ENCODE measurements at regions not wholly inside any gene's neighbourhood (a gene's known extent, or its start where the extent isn't known, plus 50 kb on each side); places are given as distances from the start of the nearest gene placed in this dataset.

GRCh38 chr4:35252071-35252470 is 992.2 kb downstream of the ARAP2 start (continued):
- TF ChIP-seq EZH2 (IDR thresholded peaks at IDR 0.05), result no peak
- TF ChIP-seq FOSL1 (IDR thresholded peaks at IDR 0.05; ENCODE audit: low read depth), result no peak
- TF ChIP-seq, protein P1, sequence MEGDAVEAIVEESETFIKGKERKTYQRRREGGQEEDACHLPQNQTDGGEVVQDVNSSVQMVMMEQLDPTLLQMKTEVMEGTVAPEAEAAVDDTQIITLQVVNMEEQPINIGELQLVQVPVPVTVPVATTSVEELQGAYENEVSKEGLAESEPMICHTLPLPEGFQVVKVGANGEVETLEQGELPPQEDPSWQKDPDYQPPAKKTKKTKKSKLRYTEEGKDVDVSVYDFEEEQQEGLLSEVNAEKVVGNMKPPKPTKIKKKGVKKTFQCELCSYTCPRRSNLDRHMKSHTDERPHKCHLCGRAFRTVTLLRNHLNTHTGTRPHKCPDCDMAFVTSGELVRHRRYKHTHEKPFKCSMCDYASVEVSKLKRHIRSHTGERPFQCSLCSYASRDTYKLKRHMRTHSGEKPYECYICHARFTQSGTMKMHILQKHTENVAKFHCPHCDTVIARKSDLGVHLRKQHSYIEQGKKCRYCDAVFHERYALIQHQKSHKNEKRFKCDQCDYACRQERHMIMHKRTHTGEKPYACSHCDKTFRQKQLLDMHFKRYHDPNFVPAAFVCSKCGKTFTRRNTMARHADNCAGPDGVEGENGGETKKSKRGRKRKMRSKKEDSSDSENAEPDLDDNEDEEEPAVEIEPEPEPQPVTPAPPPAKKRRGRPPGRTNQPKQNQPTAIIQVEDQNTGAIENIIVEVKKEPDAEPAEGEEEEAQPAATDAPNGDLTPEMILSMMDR (IDR thresholded peaks at IDR 0.05 in 2 of 3, conservative IDR thresholded peaks at IDR 0.05 in 1 of 3; ENCODE audit: borderline replicate concordance in 1 of 3, insufficient read depth in 1 of 3, low read depth in 2 of 3, low read length in 2 of 3), result no peak

- intact Hi-C loops (cut with micrococcal nuclease), result no loop called here
- Histone ChIP-seq H3K9me2 (ENCODE audit: insufficient read depth) (no peaks in the 10 kb centered on the region), H3K4me1 (ENCODE audit: control insufficient read depth in 1 of 2, insufficient read depth in 2 of 2, low read length in 2 of 2) (peaks cover 0 to 7% of the 10 kb centered on the region in 2 experiments; a peak in 1 of 4 replicates), H3K27ac (ENCODE audit: low read depth, low read length) (no peak overlapping the region), H3K9ac (ENCODE audit: low read length) (no peak overlapping the region), H3K9me3 (ENCODE audit: control insufficient read depth in 1 of 2, insufficient read depth in 1 of 2, low read depth in 1 of 2, low read length in 2 of 2) (no peaks in the 10 kb centered on the region), H3K4me2 (ENCODE audit: low read length) (peak overlapping the region; percentile 34; the same call in 1 of the 2 replicates), H2AFZ (ENCODE audit: low read depth, low read length, poor library complexity, severe bottlenecking) (peak overlapping the region; percentile 5), H3K4me3 (replicated peaks in 1 of 2; ENCODE audit: low read depth in 1 of 2, low read length in 2 of 2) (no peak overlapping the region), H3K27me3 (ENCODE audit: insufficient read depth, low read length) (no peaks in the 10 kb centered on the region), H3K36me3 (ENCODE audit: control insufficient read depth in 1 of 2, insufficient read depth in 2 of 2, low read length in 2 of 2) (no peaks in the 10 kb centered on the region), H4K20me1 (ENCODE audit: insufficient read depth) (no peaks in the 10 kb centered on the region), H3K79me2 (ENCODE audit: insufficient read depth, low read length) (no peaks in the 10 kb centered on the region)
- no TSS peak for BruUV-seq (replicated peaks)
- DNase-seq (ENCODE audit: low read depth, low spot score), result peak; percentile 16
- ChIA-PET RAD21 (ENCODE audit: low non-redundant PET in 1 of 2, low total read pairs in 2 of 2, uncharacterized antibody in 2 of 2, unreplicated experiment in 2 of 2) (no interaction called here), CTCF (no interaction called here), POLR2A (no interaction called here)
- TF ChIP-seq CBX3 (IDR thresholded peaks at IDR 0.05; ENCODE audit: low read depth), result no peak
- no peak for TF ChIP-seq ZNF274 (IDR thresholded peaks at IDR 0.05; ENCODE audit: low read depth, low read length)
- no peak for TF ChIP-seq EZH2phosphoT487 (IDR thresholded peaks at IDR 0.05; ENCODE audit: borderline replicate concordance)
- TF ChIP-seq, protein P2, sequence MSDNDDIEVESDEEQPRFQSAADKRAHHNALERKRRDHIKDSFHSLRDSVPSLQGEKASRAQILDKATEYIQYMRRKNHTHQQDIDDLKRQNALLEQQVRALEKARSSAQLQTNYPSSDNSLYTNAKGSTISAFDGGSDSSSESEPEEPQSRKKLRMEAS (IDR thresholded peaks at IDR 0.05), result no peak
- TF ChIP-seq SIN3A (IDR thresholded peaks at IDR 0.05; ENCODE audit: low read depth), result no peak
- TF ChIP-seq, protein P3, sequence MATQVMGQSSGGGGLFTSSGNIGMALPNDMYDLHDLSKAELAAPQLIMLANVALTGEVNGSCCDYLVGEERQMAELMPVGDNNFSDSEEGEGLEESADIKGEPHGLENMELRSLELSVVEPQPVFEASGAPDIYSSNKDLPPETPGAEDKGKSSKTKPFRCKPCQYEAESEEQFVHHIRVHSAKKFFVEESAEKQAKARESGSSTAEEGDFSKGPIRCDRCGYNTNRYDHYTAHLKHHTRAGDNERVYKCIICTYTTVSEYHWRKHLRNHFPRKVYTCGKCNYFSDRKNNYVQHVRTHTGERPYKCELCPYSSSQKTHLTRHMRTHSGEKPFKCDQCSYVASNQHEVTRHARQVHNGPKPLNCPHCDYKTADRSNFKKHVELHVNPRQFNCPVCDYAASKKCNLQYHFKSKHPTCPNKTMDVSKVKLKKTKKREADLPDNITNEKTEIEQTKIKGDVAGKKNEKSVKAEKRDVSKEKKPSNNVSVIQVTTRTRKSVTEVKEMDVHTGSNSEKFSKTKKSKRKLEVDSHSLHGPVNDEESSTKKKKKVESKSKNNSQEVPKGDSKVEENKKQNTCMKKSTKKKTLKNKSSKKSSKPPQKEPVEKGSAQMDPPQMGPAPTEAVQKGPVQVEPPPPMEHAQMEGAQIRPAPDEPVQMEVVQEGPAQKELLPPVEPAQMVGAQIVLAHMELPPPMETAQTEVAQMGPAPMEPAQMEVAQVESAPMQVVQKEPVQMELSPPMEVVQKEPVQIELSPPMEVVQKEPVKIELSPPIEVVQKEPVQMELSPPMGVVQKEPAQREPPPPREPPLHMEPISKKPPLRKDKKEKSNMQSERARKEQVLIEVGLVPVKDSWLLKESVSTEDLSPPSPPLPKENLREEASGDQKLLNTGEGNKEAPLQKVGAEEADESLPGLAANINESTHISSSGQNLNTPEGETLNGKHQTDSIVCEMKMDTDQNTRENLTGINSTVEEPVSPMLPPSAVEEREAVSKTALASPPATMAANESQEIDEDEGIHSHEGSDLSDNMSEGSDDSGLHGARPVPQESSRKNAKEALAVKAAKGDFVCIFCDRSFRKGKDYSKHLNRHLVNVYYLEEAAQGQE (IDR thresholded peaks at IDR 0.05; ENCODE audit: low read depth), result no peak
- no peak for TF ChIP-seq ATF3 (IDR thresholded peaks at IDR 0.05)
- TF ChIP-seq SRF (IDR thresholded peaks at IDR 0.05; ENCODE audit: low read depth), result no peak
- no peak for TF ChIP-seq ZFX (IDR thresholded peaks at IDR 0.05)
- TF ChIP-seq POLR2A (IDR thresholded peaks at IDR 0.05; ENCODE audit: borderline replicate concordance, extremely low read depth, insufficient read depth, insufficient read length), result no peak
- TF ChIP-seq SP1 (IDR thresholded peaks at IDR 0.05; ENCODE audit: low read depth), result no peak
- TF ChIP-seq ELF1 (IDR thresholded peaks at IDR 0.05; ENCODE audit: borderline replicate concordance, low read depth), result no peak
- no peak for TF ChIP-seq EZH2 (IDR thresholded peaks at IDR 0.05)
- no peak for TF ChIP-seq CEBPB (IDR thresholded peaks at IDR 0.05; ENCODE audit: low read depth)
- ATAC-seq, result peak; percentile 57; the same call in 1 of the 2 replicates
Observed at GRCh38 chr4:35252866-35253265, 991.4 kb downstream of the ARAP2 start.

Data from HCT116 (cell line).